ENCODE measurements at regions not wholly inside any gene's neighbourhood (a gene's known extent, or its start where the extent isn't known, plus 50 kb on each side); places are given as distances from the start of the nearest gene placed in this dataset.

GRCh38 chr17:71480099-71480498, 640.7 kb upstream of the SOX9 start:
- TF ChIP-seq CTCF (IDR thresholded peaks at IDR 0.05; ENCODE audit: insufficient read depth, low read length) (no peak), POLR2AphosphoS5 (IDR thresholded peaks at IDR 0.05; ENCODE audit: low read depth) (no peak), REST (IDR thresholded peaks at IDR 0.05; ENCODE audit: insufficient replicate concordance, low read depth) (no peak)

All from HL-60 (cell line).